GM11168 (cell line): ENCODE measurements at regions not wholly inside any gene's neighbourhood (a gene's known extent, or its start where the extent isn't known, plus 50 kb on each side); places are given as distances from the start of the nearest gene placed in this dataset.

Experiments used
- in situ Hi-C: fragments of 300-500 bp; cut with MboI; formaldehyde crosslinking; loops from one replicate; pipeline ENCODE4 v1.12.0; 2022; ENCODE audit warnings: low sequenced_read_pairs; ENCODE audit not compliant: unreplicated experiment

GRCh38 chr15:31892513-31892912 is 137.8 kb upstream of the CHRNA7 start:
- in situ Hi-C loops, result no loop called here

- in situ Hi-C loops, result no loop called here
Measured at GRCh38 chr15:31893780-31894179, 136.5 kb upstream of the CHRNA7 start.

- in situ Hi-C loops, result no loop called here
Measured at GRCh38 chr15:31897746-31898145, 132.6 kb upstream of the CHRNA7 start.

GRCh38 chr15:31901501-31901900 is 128.8 kb upstream of the CHRNA7 start:
- in situ Hi-C loops, result no loop called here

- in situ Hi-C loops, result no loop called here
Measured at GRCh38 chr15:31905054-31905453, 125.3 kb upstream of the CHRNA7 start.

- in situ Hi-C loops, result no loop called here
Measured at GRCh38 chr15:31925541-31925940, 104.8 kb upstream of the CHRNA7 start.

- in situ Hi-C loops, result no loop called here
Measured at GRCh38 chr15:31930967-31931366, 99.3 kb upstream of the CHRNA7 start.

- in situ Hi-C loops, result no loop called here
Measured at GRCh38 chr15:31932576-31932975, 97.7 kb upstream of the CHRNA7 start.

- in situ Hi-C loops, result no loop called here
Measured at GRCh38 chr15:31934821-31935220, 95.5 kb upstream of the CHRNA7 start.

GRCh38 chr15:31953478-31953877 is 76.8 kb upstream of the CHRNA7 start:
- in situ Hi-C loops, result no loop called here

GRCh38 chr15:31954374-31955172 is 75.7 kb upstream of the CHRNA7 start:
- in situ Hi-C loops, result no loop called here

- in situ Hi-C loops, result no loop called here
Measured at GRCh38 chr15:31955734-31956133, 74.6 kb upstream of the CHRNA7 start.

- in situ Hi-C loops, result no loop called here
Measured at GRCh38 chr15:31957581-31957980, 72.7 kb upstream of the CHRNA7 start.

- in situ Hi-C loops, result no loop called here
Measured at GRCh38 chr15:31964586-31965307, 65.6 kb upstream of the CHRNA7 start.

GRCh38 chr15:31970007-31970406 is 60.3 kb upstream of the CHRNA7 start:
- in situ Hi-C loops, result no loop called here

GRCh38 chr15:31973197-31973596 is 57.1 kb upstream of the CHRNA7 start:
- in situ Hi-C loops, result no loop called here

GRCh38 chr15:31974154-31974794 is 56.0 kb upstream of the CHRNA7 start:
- in situ Hi-C loops, result no loop called here

- in situ Hi-C loops, result no loop called here
Measured at GRCh38 chr15:31974855-31975829, 55.2 kb upstream of the CHRNA7 start.

GRCh38 chr15:31975830-31976229 is 54.5 kb upstream of the CHRNA7 start:
- in situ Hi-C loops, result no loop called here

GRCh38 chr15:31977138-31977537 is 53.2 kb upstream of the CHRNA7 start:
- in situ Hi-C loops, result no loop called here
